Kidney (tissue), 13 donors: ENCODE measurements at regions not wholly inside any gene's neighbourhood (a gene's known extent, or its start where the extent isn't known, plus 50 kb on each side); places are given as distances from the start of the nearest gene placed in this dataset.

Source experiments
- DNase-seq, 5 donors: peaks; one replicate each; pipeline ENCODE4 v3.0.0-alpha.2; 2013 to 2020
- FAIRE-seq: peaks from 2 replicates; lab custom pipeline; 2012; peaks lifted over from hg19 to GRCh38; lab: Jason Lieb, UNC
- H3K27ac ChIP-seq, 2 donors: one replicate each; pipeline ENCODE4 v1.7.0; 2013; ENCODE audit warnings: low read depth in 2 of 2, low read length in 2 of 2, inconsistent platforms in 1 of 2
- H3K27me3 ChIP-seq: one replicate; pipeline ENCODE4 v1.7.1; 2013; ENCODE audit warnings: low read length, inconsistent platforms; ENCODE audit not compliant: control insufficient read depth, insufficient read depth
- H3K36me3 ChIP-seq, 3 donors: one replicate each; pipeline versions ENCODE4 v1.7.0 to v1.7.1; 2013; ENCODE audit warnings: low read length in 3 of 3, control low read depth in 1 of 3, inconsistent platforms in 1 of 3; ENCODE audit not compliant: insufficient read depth in 3 of 3, control insufficient read depth in 2 of 3
- H3K4me1 ChIP-seq, 3 donors: one replicate each; pipeline versions ENCODE4 v1.7.0 to v1.7.1; 2013; ENCODE audit warnings: low read length in 3 of 3, inconsistent platforms in 1 of 3, low read depth in 1 of 3; ENCODE audit not compliant: control insufficient read depth in 2 of 3, insufficient read depth in 2 of 3
- H3K4me3 ChIP-seq, 3 donors: one replicate each; pipeline versions ENCODE4 v1.7.0 to v1.8.1; 2013; ENCODE audit warnings: low read length in 3 of 3, control low read depth in 1 of 3, inconsistent platforms in 1 of 3
- H3K9ac ChIP-seq, 3 donors: one replicate each; pipeline versions ENCODE4 v1.7.0 to v1.7.1; 2013; ENCODE audit warnings: low read length in 3 of 3, control low read depth in 1 of 3, inconsistent platforms in 1 of 3
- H3K9me3 ChIP-seq, 3 donors: one replicate each; pipeline versions ENCODE4 v1.7.0 to v1.7.1; 2013; ENCODE audit warnings: low read length in 3 of 3, control low read depth in 1 of 3, inconsistent platforms in 1 of 3; ENCODE audit not compliant: control insufficient read depth in 2 of 3, insufficient read depth in 1 of 3
- CTCF ChIP-seq: IDR thresholded peaks from 3 replicates; pipeline ENCODE4 v1.5.1; 2012; ENCODE audit warnings: mild to moderate bottlenecking, moderate library complexity, borderline replicate concordance; ENCODE audit not compliant: insufficient read depth; ENCODE audit errors: extremely low read depth
- intact Hi-C: fragments of 100-400 bp; cut with DNase I; formaldehyde crosslinking; loops from one replicate; pipeline ENCODE4 v1.11.1; 2022
- donor health status: control.
- donor health status: control.
- donor health status: control.
- donor health status: control.
- donor health status: control.
- donor health status: DM: yes; HTN: yes; CAD: no.
- donor health status: Normal renal cell carcinoma (clear cell type).

- intact Hi-C loops, result no loop called here
- Histone ChIP-seq H3K9me3 (no peaks in the 10 kb centered on the region), H3K27ac (no peak overlapping the region), H3K4me3 (no peak overlapping the region), H3K27me3 (no peaks in the 10 kb centered on the region), H3K36me3 (no peaks in the 10 kb centered on the region), H3K9ac (no peak overlapping the region), H3K4me1 (no peaks in the 10 kb centered on the region)
- FAIRE-seq (no peak), DNase-seq (no peak)
- no peak for TF ChIP-seq CTCF
Measured at GRCh38 chr2:2701176-2701781, 370.2 kb upstream of the MYT1L start.

GRCh38 chr2:2699121-2699505 is 368.0 kb upstream of the MYT1L start:
- DNase-seq (no peak), FAIRE-seq (no peak)
- Histone ChIP-seq H3K4me3 (no peak overlapping the region), H3K36me3 (no peaks in the 10 kb centered on the region), H3K9me3 (no peaks in the 10 kb centered on the region), H3K27me3 (no peaks in the 10 kb centered on the region), H3K27ac (no peak overlapping the region), H3K9ac (no peak overlapping the region), H3K4me1 (no peaks in the 10 kb centered on the region)
- no peak for TF ChIP-seq CTCF
- intact Hi-C loops, result no loop called here

- Histone ChIP-seq H3K36me3 (no peaks in the 10 kb centered on the region), H3K27me3 (no peaks in the 10 kb centered on the region), H3K9me3 (no peaks in the 10 kb centered on the region), H3K4me3 (no peak overlapping the region), H3K9ac (no peak overlapping the region), H3K27ac (no peak overlapping the region), H3K4me1 (no peaks in the 10 kb centered on the region)
- DNase-seq, result peak in 3 of 5 donors; percentile 37 to 63 (median 46)
- intact Hi-C loops, result no loop called here
- peak; percentile 20 for TF ChIP-seq CTCF
- no peak for FAIRE-seq
Measured at GRCh38 chr2:2698182-2699120, 367.4 kb upstream of the MYT1L start.
